ENCODE measurements at regions not wholly inside any gene's neighbourhood (a gene's known extent, or its start where the extent isn't known, plus 50 kb on each side); places are given as distances from the start of the nearest gene placed in this dataset.

DNA sequence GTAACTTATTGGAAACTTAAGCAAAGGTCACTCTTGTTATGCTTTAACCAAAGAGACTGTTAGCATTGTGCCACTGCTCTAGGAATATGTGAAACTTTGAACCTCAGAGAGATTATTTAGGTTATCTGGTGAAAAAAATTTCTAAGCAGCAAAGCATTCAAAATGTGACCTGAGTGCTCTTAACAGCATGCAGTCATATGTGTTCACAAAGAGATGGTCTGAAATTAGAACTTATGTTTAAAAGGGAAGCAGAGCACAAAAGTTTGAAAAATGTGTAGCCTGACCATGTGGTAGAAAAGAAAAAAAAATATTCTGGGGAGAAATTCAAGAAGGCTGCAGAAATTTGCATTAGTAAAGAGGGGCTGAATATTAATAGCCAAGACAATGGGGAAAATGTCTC is 420.2 kb upstream of the CADM2 start:
- Histone ChIP-seq H3K79me2 (ENCODE audit: low read length) (no peaks in the 10 kb centered on the region), H3F3A (ENCODE audit: low read length, unreplicated experiment) (no peaks in the 10 kb centered on the region), H3K9me3 (ENCODE audit: low read length) (no peaks in the 10 kb centered on the region), H3K4me3 (ENCODE audit: low read length) (no peak overlapping the region), H2AFZ (ENCODE audit: low read length) (no peak overlapping the region), H3K27me3 (ENCODE audit: low read length) (no peaks in the 10 kb centered on the region), H3K9ac (ENCODE audit: low read length) (no peak overlapping the region), H3K27ac (ENCODE audit: low read length) (no peak overlapping the region), H3K36me3 (ENCODE audit: low read depth, low read length) (no peaks in the 10 kb centered on the region), H3K4me1 (ENCODE audit: insufficient read depth, low read length) (no peaks in the 10 kb centered on the region), H4K20me1 (ENCODE audit: low read length) (no peaks in the 10 kb centered on the region), H3K4me2 (ENCODE audit: low read length) (no peak overlapping the region), H3K9me2 (replicated peaks; ENCODE audit: low read length) (no peaks in the 10 kb centered on the region)
- ATAC-seq, result no peak
- TF ChIP-seq EZH2phosphoT487 (IDR thresholded peaks at IDR 0.05; ENCODE audit: borderline replicate concordance, low read length) (no peak), EZH2 (IDR thresholded peaks at IDR 0.05; ENCODE audit: low read length, unreplicated experiment) (no peak)
- TF ChIP-seq, protein P1, sequence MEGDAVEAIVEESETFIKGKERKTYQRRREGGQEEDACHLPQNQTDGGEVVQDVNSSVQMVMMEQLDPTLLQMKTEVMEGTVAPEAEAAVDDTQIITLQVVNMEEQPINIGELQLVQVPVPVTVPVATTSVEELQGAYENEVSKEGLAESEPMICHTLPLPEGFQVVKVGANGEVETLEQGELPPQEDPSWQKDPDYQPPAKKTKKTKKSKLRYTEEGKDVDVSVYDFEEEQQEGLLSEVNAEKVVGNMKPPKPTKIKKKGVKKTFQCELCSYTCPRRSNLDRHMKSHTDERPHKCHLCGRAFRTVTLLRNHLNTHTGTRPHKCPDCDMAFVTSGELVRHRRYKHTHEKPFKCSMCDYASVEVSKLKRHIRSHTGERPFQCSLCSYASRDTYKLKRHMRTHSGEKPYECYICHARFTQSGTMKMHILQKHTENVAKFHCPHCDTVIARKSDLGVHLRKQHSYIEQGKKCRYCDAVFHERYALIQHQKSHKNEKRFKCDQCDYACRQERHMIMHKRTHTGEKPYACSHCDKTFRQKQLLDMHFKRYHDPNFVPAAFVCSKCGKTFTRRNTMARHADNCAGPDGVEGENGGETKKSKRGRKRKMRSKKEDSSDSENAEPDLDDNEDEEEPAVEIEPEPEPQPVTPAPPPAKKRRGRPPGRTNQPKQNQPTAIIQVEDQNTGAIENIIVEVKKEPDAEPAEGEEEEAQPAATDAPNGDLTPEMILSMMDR (conservative IDR thresholded peaks at IDR 0.05; ENCODE audit: low read depth, low read length), result no peak
- DNase-seq, result no peak
- ChIA-PET CTCF (no interaction called here), POLR2A (ENCODE audit: unreplicated experiment) (no interaction called here)
- intact Hi-C loops (cut with micrococcal nuclease), result no loop called here
- no TSS peak for BruUV-seq (replicated peaks)

DNA sequence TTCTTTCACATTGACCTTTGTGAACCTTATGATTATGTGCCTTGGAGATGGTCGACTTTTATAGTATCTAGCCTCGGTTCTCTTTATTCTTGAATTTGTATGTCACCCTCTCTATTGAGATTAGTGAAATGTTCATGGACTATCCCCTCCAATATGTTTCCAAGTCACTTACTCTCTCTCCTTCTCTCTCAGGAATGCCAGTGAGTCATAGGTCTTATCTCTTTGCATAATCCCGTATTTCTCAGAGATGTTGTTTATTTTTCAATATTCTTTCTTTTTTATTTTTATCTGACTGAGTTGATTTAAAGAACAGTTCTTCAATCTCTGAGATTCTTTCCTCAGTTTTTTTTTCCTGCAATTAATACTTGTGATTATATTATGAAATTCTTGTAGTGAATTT is 411.6 kb upstream of the CADM2 start:
- H2AFZ ChIP-seq (ENCODE audit: low read length), result no peak overlapping the region
- H3F3A ChIP-seq (ENCODE audit: low read length, unreplicated experiment), result no peaks in the 10 kb centered on the region
- no peak overlapping the region for H3K9ac ChIP-seq (ENCODE audit: low read length)
- TF ChIP-seq EZH2phosphoT487 (IDR thresholded peaks at IDR 0.05; ENCODE audit: borderline replicate concordance, low read length) (no peak), EZH2 (IDR thresholded peaks at IDR 0.05; ENCODE audit: low read length, unreplicated experiment) (no peak)
- TF ChIP-seq, protein P1 (conservative IDR thresholded peaks at IDR 0.05; ENCODE audit: low read depth, low read length), result no peak
- H3K4me2 ChIP-seq (ENCODE audit: low read length), result no peak overlapping the region
- no peak overlapping the region for H3K4me3 ChIP-seq (ENCODE audit: low read length)
- no peaks in the 10 kb centered on the region for H3K9me3 ChIP-seq (ENCODE audit: low read length)
- CTCF ChIA-PET, result interaction anchor here (0.6 kb wide), 1 partner anchor 571 kb away, joined by 3 read pairs; no protein-coding TSS in a partner anchor
- H3K4me1 ChIP-seq (ENCODE audit: insufficient read depth, low read length), result 0 out of 2 replicates have a peak, but pooled peaks cover 7% of the 10 kb centered on the region
- DNase-seq (peak; percentile 19), ATAC-seq (0 out of 2 replicates have a peak, but pooled peaks have one; percentile 25)
- no peaks in the 10 kb centered on the region for H4K20me1 ChIP-seq (ENCODE audit: low read length)
- H3K27ac ChIP-seq (ENCODE audit: low read length), result no peak overlapping the region
- no peaks in the 10 kb centered on the region for H3K9me2 ChIP-seq (replicated peaks; ENCODE audit: low read length)
- H3K79me2 ChIP-seq (ENCODE audit: low read length), result no peaks in the 10 kb centered on the region
- POLR2A ChIA-PET (ENCODE audit: unreplicated experiment), result no interaction called here
- intact Hi-C loops (cut with micrococcal nuclease), result loop anchor here (2.0 to 5.0 kb wide), 2 partner anchors 225 to 280 kb away; no protein-coding TSS in a partner anchor
- H3K36me3 ChIP-seq (ENCODE audit: low read depth, low read length), result no peaks in the 10 kb centered on the region
- BruUV-seq (replicated peaks), result no TSS peak
- no peaks in the 10 kb centered on the region for H3K27me3 ChIP-seq (ENCODE audit: low read length)

Measured in PC-3 (cell line).